HG02588 (cell line): ENCODE measurements at regions not wholly inside any gene's neighbourhood (a gene's known extent, or its start where the extent isn't known, plus 50 kb on each side); places are given as distances from the start of the nearest gene placed in this dataset.
"Not testable (repeated sequence)": the region's sequence is repeated elsewhere in the genome, so short reads cannot be mapped to it uniquely, and the experiment has no call there.

Source experiments
- ATAC-seq: cut with Tn5 transposase; IDR thresholded peaks from one replicate; pipeline ENCODE4 v1.9.1; 2021; ENCODE audit warnings: mild to moderate bottlenecking, moderate library complexity; ENCODE audit not compliant: unreplicated experiment

DNA sequence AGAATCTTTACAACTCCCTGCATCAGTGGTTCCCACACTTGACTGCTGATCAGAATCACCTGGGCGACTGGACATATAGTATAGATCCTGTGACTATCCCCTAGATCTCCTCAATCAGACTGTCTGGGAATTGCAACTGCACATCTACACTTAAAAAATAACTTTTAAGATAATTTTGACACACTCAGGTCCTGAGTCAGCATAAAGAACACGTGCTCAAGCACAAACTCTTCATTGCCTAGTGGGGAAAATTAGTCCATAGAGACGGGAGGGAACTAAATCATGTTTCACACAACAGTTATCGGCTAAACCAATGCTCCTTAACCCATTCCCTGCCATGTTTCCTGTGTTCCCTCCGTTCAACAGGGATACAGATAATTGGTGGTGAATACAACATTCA is 243.5 kb upstream of the FGF13 start:
- ATAC-seq: no peak

DNA sequence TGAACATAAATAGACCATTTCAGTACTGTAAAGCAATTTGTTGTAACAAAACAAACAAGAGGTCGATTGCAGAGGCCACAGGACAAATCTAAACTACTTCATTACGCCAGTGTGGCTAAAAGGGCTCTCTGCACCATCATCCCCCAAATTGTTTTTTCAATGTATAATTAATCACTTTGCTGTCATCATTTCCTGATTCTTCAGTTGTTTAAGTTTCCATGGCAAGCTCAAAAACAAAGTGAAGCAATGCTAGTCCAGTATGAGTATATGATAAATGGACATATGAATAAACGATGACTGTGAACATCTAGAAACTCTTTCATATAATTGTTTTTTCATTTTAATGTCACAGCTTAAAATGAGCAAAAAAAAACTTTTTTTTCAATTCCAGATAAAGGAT is 235.4 kb upstream of the FGF13 start:
- ATAC-seq: no peak

DNA sequence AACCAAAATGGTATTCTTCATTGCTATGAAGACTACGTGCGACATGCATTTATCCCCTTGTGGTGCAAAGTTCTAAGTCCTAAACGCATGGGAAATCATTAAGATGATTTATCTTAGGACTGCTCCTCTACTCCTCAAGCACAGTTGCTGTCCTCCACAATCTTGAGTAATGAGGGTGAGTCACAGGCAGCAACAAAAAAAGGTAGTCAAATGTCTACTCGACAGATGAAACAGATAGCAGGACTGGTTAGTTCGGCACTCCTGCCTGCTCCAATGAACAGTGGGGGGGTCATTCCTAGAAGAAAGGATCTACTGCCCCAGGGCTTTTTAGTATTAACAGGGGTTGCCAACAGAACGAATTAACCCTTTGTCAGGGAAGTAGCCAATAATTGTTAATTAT is 233.7 kb upstream of the FGF13 start:
- no peak for ATAC-seq

DNA sequence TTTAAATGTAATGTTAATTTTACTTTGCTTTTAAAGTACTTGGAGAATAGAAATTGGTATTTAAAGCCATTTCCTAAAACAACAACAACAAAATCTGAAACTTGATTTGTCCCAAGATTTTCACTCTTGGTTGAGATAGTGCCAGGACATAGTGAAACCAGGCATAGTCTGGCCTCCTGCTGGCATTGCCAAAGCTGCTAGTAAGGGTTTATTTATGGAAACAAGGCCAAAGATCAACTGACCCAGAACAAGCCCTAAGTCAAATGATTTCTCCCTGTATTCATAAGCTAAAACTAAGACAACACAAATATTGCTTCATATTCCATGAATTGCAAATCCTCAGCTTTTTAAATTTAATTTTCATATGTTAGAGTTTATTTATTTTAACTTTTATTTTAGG is 227.5 kb upstream of the FGF13 start:
- no peak for ATAC-seq

DNA sequence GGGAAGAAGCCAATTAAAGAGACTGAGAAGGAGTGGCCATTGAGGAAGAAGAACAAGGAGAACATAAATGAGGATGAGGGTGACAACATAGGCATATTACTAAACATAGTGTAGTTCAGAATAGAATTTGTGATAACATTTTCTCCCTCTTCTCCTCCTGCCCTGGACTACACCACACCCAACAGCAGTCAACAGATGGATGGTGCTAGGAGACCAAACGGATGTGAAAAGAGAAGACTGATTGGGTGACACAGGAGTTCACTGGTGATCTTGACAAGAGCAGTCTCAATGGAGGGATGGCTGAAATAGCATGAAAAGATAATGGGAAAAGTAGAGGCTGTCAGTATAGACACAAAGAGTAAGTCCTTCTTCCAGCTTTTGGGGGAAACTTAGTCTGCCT is 226.5 kb upstream of the FGF13 start:
- no peak for ATAC-seq

DNA sequence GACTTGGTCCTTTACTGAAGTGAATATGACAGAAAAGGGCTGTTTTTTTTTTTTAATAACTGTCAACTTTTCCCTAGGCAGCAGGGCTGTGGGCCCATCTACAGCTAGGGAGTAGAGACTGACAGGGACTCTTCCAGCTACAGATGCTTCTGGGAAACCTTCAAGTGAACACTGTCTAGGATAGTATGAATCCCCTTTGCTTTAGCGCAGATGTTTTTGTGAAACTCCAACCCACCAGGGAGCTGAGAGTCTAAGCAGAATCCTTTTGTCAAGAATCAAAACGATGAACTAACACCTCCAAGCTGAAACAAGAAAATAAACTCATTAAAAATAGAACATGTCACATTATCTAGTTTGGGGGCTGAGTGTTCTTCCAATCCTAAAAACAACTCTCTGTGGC is 219.7 kb upstream of the FGF13 start:
- no peak for ATAC-seq

DNA sequence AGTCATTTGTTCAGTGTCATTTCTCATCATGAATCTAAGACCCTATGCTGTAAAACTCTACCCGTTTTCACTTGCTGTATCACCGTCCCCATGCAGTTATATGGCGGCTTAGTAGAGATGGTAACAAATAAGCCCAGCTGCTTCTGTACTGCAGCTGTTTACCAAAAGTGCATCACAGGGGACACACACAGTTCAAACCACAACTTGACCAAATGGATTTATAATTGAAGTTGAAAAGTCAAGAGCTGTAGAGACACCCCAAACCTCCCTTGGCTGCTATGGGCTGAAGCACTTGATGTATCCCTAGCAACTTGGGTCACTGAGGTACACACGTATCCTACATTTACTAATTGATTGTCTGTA is 219.0 kb upstream of the FGF13 start:
- ATAC-seq: no peak

DNA sequence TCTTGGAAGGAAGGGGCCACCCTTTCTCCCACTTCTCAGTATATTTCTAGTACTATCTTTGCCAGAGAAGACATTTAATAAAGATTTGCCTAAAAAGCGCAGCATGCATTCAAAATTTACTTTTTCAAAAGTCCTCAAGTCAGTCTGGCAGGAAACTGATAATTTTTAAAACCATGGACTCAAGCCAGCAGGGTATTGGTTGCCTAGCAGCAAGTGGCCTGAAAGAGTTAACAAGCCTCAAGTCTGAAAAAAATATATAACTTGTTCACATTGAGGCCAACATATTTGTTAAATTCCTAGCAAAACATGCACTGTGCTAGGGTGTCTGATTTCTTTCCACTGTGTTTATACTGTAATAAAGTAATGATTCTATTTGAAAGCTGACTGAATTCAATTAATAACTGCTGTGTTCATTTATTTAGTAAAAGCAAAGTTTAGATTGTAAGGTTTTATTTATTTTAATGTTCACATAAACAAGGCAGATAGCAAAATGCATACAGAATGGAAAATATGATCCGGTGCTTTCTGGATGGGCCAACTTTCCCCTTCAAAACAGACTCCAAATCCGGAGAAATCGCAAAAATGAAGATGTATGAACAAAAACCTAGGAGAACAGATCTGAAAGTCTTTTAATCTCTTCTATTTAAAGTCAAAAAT is 218.5 kb upstream of the FGF13 start:
- no peak for ATAC-seq

DNA sequence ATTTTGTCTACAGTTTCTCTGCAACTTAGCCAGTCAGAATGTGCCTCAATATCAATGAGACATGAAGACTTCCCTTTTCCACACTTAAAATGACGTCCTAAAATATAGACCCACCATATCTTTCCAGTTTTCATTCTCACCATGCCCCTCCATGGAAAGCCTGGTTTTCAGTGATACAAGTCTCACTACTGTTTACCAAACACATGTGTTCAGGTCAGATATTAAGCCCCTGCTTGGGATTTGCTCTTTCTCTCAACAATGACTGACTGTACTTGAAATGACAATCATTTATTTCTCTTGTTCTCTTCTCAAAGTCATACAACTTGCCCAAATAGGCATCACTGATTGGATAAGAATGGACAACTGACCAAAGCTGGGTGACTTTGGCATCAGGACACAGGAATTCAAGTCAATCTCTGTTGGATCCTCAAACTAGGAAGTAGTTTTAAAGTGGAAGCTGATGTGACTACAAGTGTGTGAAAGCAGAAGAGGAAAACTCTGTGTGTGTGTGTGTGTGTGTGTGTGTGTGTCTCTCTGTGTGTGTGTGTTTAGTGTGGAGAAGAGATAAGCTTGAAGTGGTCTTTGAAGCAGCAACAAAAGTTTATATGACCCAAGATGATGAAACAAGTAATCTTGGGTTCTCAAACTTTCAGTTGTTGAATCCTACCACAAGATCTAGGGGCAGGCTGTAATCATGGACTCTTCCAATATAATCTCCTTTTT is 217.4 kb upstream of the FGF13 start:
- no peak for ATAC-seq

DNA sequence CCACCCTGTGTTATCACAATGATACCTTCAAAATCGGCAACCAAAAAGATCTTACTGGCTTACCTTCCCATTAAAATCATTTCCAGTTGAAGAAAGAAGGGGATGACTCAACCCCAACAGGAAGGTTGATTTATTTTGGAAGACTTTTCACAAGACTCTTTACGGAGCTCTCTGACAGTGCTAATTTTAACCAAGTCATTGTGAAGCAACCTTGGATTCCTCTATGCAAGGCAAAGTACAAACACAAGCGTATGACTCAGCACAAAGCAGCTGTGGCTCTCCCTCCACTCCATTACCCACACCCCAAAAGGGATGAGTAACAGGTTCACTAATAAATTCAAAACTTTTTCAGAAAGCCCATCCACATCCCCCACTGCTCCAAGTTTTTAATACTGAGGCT is 213.8 kb upstream of the FGF13 start:
- no peak for ATAC-seq

DNA sequence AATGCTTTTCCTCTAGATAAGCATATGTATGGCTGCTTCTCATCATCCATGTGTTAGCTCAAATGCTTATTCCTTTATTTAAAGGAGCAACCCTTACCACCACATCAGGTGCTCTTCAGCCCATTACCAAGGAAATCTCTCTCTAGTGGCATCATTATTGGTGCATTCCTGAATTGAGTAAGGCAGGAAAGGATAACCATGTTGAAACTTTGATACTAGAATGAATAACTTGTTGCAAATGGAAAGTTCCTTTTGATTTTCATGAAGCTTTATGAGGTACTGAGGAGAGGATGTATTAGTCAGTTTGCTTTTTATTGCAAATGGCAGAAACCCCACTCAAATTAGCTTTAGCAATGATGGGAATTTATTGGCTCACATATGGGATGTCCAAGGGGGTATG is 212.3 kb upstream of the FGF13 start:
- no peak for ATAC-seq

DNA sequence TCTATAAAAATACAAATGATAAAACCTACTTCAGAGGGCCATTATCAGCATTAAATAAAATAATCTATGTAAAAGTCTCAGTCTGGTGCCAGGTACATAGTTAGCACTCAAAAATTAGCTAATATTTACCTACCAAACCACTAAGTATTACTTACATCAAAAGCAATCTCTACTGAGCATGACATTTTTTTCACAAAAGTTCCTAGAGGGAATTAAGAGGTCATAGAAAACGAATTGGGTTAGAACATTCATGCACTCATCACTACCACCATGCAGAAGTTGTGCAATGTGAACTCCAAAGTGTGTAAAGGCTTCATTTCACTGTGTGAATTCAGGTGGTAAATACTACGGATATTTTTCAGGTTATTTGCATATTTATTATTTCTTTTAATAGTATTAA is 209.5 kb upstream of the FGF13 start:
- ATAC-seq: no peak

DNA sequence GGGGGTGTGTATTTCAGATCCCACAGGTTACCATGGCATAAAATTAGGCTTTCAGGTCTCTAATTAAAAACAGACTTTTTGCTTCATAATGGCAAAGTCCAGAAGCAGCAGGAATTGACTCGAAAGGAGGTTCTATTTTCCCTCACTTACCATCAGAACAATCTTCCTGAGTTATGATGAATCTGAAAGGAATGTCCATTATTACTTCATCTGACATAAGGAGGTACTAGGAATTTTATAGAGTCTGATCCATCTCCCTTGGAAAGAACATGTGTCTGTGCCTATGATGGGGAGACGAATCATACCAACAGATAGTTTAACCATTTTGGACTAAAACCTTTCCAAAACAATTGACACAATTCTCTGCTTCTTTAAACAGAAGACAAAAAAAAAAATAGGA is 206.3 kb upstream of the FGF13 start:
- ATAC-seq: no peak

DNA sequence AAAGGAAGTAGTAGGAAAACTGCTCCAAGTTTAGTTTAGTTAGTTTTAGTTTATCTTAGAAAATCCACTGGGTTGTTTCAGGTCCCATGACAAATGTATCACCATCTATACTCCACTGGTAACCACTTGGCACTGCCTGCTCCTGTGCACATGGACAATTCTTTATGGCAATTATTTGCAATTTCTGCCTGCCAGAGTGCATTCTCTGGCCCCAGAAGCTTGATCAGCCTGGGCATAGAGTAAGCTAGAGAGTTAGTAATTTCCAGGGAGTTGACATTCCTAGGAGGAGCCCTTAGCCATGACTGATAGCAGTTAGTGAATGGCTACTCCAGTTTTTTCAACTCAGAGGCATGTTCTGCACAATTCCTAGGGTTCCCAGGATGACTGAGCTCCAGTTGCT is 203.2 kb upstream of the FGF13 start:
- no peak for ATAC-seq

DNA sequence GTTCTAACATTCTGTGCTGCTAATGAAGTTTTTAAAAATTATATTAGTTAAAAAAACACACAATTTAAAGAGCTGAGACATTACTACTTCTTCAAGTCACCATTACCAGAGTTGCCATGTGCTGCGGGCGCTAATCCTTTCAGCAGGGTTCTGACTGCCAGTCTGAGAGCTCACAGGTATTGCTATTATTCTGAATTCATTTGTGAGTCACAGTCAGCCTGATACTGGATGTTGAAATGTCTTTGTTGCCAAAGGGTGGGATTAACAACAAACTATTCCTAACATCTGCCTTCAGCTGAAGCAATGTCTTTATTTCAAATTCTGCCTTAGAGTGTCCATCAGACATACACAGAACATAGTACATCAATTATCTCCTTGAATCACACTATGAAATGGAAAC is 197.1 kb upstream of the FGF13 start:
- ATAC-seq: no peak

DNA sequence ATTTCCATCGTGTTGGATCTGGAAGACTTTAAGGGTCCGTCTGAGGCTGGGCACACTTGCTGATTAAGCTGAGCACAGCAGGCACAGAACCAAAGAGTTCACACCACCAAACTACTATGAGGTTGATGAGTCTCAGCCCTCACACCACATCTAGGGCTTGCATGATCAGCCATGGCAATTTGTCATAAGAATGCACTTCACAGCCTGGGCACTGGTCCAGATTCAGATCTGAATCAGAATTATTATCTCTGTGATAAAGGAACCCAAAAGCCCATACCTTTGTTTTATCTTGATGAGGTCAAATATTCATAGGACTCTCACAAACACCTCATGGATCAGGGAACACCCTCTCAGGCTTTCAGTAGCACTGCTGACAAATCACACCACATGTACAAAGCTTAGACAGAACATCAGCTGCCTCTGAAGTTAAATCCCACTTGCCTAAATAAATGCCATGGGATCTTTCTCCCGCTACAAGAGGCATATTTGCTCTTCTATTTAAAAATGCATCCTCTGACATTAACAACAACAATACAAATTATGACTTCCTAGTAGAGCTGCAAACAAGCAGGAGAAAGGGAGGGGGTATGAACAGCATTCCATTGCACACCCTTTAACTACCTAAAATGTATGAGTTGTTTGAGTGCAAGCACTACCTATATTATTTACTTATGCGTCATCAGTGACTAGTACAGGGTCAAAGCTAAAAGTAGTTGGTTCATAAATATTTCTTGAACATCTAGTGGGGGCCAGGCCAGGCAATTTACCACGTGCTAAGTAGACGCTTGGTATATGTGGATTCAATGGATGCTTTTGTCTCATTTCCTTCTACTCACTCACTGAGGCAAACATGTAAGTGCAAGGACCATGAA is 186.3 kb upstream of the FGF13 start:
- ATAC-seq: no peak

DNA sequence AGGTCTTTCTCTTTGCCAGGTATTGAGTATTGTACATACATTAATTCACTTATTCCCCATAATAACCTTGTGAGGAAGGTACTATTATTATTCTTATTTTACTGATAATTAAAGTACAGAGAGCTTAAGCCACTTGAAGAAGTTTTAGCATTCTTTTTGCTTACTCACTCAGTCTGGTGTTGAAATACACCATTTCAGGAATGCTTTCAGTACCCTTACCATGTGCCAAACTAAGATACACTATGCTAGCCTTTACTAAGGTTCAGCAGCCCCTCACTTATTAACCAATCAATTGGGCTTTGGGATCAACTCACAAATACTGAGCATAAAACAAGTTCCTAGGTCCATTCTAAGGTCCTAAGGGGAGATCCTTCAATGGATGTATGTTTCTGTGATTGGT is 179.0 kb upstream of the FGF13 start:
- no peak for ATAC-seq

DNA sequence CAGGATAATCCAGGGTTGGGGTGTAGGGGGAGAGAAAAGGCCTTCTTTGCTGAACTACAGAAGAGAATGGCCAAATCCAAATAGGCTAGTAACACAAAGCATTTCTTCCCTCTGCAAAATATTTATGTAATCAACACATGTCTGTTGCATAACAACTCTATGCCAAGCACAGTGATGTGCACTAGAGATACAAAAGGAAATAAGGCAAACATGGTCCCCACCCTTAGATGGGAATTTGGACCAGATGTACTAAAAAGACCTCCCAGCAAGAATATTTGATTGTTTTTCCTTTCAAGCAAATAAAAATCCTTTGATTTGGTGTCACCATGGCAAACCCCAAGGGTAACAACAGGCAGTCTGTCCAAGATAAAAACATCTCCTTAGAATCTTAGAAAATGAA is 177.6 kb upstream of the FGF13 start:
- no peak for ATAC-seq

DNA sequence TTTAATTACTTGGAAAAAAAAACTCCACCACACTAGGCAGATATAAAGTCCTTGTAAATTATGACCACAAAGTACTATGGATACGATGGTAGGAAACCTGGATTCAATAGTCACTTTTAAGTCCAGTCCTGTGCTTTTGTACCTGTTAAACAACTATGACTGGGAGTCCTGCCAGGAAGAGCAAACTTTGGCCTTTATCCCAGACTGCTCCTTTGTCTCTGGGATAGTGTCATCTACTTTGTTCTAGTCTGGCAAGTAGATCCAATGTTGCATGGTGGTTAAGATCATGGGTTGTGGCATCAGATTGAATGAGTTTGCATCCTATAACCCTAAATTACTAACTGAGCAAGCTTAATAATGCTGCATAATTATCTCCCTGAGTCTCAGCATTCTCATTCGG is 175.3 kb upstream of the FGF13 start:
- no peak for ATAC-seq

DNA sequence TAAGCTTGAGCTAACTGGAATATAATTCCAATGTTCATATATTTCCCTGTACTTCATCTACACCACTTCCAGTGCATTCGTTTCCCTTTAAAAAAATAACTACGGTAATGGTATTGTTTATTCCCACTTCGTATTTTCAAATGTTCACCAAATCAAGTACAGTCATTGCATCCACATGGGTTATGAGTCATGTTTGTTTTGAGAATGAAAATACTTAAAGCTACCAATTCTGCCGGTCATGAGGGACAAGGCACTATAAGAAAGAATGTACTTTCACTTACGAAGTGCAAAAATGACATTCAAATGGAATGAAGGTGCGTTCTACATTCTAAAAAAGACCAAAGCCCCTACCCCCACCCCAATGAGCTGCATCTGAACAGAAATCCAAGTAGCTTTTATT is 174.4 kb upstream of the FGF13 start:
- no peak for ATAC-seq

DNA sequence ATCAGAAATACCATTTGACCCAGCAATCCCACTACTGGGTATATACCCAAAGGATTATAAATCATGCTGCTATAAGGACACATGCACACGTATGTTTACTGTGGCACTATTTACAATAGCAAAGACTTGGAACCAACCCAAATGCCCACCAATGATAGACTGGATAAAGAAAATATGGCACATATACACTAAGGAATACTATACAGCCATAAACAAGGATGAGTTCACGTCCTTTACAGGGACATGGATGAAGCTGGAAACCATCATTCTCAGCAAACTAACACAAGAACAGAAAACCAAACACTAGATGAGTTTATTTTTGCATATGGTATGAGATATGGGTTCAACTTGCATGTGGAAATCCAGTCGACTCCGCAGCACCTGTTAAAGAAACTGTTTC is 168.8 kb upstream of the FGF13 start:
- not testable (repeated sequence) for ATAC-seq

DNA sequence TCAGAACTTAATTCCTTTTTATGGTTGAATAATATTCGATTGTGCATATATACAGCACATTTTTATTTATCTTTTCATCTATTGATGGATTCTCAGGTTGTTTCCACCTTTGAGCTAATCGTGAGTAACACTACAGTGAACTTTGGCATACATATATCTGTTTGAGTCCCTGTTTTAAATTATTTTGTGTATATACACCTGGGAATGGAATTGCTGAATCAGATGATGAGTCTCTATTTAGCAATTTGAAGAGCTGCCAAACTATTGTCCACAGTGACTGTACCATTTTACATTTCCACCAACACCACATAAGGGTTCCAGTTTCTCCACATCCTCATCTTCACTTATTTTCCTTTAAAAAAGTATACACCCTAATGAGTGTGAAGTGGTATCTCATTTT is 166.2 kb upstream of the FGF13 start:
- ATAC-seq: no peak
